Activated B cell treated with CpG ODN at 0.5 μM for 24 hours (primary cell): ENCODE measurements at regions not wholly inside any gene's neighbourhood (a gene's known extent, or its start where the extent isn't known, plus 50 kb on each side); places are given as distances from the start of the nearest gene placed in this dataset.
"Not testable (repeated sequence)": the region's sequence is repeated elsewhere in the genome, so short reads cannot be mapped to it uniquely, and the experiment has no call there.

Experiments used
- ATAC-seq: fragments of 200-7000 bp; cut with Tn5 transposase; one replicate; pipeline ENCODE4 v1.10.0; 2021; ENCODE audit warnings: low read depth, mild to moderate bottlenecking, moderate library complexity
- CTCF ChIA-PET: fragments of 350-600 bp; sonication (Branson Sonifier 250); formaldehyde crosslinking; loops from one replicate; lab custom pipeline; 2021; ENCODE audit warnings: antibody characterized with exemption; lab: Charles Lee
- POLR2A ChIA-PET: fragments of 350-600 bp; sonication (Branson Sonifier 250); formaldehyde crosslinking; loops from one replicate; lab custom pipeline; 2021; ENCODE audit warnings: antibody characterized with exemption; lab: Charles Lee
- DNase-seq: peaks from one replicate; pipeline ENCODE4 v3.0.0; 2022
- H3K27ac Mint-ChIP-seq: one replicate; pipeline ENCODE4 v1.8.0; 2020; ENCODE audit warnings: mixed read lengths
- H3K27me3 Mint-ChIP-seq: one replicate; pipeline ENCODE4 v1.8.0; 2021; ENCODE audit warnings: mixed read lengths
- H3K36me3 Mint-ChIP-seq: one replicate; pipeline ENCODE4 v1.8.0; 2021; ENCODE audit warnings: low read depth, mixed read lengths
- H3K4me1 Mint-ChIP-seq: one replicate; pipeline ENCODE4 v1.8.0; 2021; ENCODE audit warnings: mixed read lengths
- H3K4me3 Mint-ChIP-seq: one replicate; pipeline ENCODE4 v1.8.0; 2020; ENCODE audit warnings: mild to moderate bottlenecking, mixed read lengths
- H3K9me3 Mint-ChIP-seq: one replicate; pipeline ENCODE4 v1.8.0; 2020; ENCODE audit warnings: mixed read lengths
- intact Hi-C: fragments of 100-400 bp; cut with micrococcal nuclease; formaldehyde crosslinking; loops from one replicate; pipeline ENCODE4 v1.15.1; 2024
- TF ChIP-seq, protein P1 (sequence below): fragments of 200-600 bp; IDR thresholded peaks from one replicate; pipeline ENCODE4 v1.8.0; 2022; ENCODE audit warnings: antibody characterized with exemption, mild to moderate bottlenecking

DNA sequence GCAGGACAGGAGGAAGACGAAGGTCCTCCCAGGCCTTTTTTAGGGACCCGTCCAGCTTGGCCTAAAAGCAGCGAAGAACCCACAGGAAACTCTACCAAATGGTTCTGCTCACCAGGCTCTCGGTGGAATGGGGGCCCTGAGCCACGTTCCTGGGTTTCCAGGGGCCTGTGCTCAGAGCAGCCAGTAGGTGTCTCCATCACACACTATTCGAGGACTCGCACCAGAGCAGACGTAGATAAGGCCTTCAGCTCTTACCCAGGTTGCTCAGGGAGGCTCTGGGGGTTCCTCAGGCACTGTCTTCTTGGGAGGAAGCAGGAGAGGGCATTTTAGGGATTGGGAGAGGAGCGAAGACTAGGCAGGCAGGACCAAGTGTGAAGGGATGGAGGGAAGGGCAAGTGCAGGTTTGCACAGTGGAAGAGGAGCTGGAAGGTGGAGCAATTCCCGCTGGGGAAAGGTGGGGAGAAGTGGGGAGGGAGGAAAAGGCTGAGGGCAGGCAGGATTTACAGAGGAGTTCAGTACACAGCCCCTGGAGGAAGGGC lies 157.1 kb downstream of the RGS9 start:
- H3K4me3 Mint-ChIP-seq: no peak overlapping the region
- TF ChIP-seq, protein P1, sequence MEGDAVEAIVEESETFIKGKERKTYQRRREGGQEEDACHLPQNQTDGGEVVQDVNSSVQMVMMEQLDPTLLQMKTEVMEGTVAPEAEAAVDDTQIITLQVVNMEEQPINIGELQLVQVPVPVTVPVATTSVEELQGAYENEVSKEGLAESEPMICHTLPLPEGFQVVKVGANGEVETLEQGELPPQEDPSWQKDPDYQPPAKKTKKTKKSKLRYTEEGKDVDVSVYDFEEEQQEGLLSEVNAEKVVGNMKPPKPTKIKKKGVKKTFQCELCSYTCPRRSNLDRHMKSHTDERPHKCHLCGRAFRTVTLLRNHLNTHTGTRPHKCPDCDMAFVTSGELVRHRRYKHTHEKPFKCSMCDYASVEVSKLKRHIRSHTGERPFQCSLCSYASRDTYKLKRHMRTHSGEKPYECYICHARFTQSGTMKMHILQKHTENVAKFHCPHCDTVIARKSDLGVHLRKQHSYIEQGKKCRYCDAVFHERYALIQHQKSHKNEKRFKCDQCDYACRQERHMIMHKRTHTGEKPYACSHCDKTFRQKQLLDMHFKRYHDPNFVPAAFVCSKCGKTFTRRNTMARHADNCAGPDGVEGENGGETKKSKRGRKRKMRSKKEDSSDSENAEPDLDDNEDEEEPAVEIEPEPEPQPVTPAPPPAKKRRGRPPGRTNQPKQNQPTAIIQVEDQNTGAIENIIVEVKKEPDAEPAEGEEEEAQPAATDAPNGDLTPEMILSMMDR: no peak
- intact Hi-C loops: no loop called here
- ChIA-PET POLR2A (no interaction called here), CTCF (interaction anchor here (1.3 to 3.5 kb wide), 3 partner anchors 693 to 1272 kb away, joined by 3 to 44 read pairs (median 6); no protein-coding TSS in a partner anchor)
- ATAC-seq: peak; percentile 37
- no peaks in the 10 kb centered on the region for H3K4me1 Mint-ChIP-seq
- H3K27ac Mint-ChIP-seq: no peak overlapping the region
- H3K36me3 Mint-ChIP-seq: no peaks in the 10 kb centered on the region
- no peak for DNase-seq
- H3K27me3 Mint-ChIP-seq: peaks cover 14% of the 10 kb centered on the region
- no peaks in the 10 kb centered on the region for H3K9me3 Mint-ChIP-seq

DNA sequence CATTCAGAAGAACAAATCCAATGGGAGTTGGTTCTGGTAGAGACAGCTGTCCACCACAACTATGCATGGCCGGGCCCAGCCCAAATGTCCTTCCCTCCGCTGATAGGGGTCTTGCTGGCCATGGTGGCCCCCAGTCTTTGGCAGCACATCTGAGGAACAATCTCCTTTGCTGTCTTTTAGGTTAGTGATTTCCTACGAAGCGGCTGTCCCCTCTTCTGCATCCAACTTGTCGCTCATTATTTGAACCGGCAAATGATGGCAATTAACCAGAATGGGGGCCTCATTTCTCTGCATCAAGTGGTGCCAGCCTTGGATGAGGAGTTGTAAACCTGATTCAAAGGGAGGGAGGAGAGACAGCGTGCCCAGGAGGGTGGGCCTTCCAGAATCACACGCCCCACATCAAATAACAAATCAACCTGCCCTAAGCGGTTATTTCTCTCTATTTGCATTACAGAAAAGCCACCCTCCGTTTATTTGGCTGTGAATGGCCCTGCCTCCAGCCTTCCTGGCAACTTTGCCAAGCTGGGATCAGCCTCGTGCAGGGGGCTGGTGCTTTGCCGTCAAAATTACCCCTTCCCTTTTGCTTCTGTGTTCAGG lies 156.5 kb downstream of the RGS9 start:
- peaks cover 12% of the 10 kb centered on the region for H3K27me3 Mint-ChIP-seq

DNA sequence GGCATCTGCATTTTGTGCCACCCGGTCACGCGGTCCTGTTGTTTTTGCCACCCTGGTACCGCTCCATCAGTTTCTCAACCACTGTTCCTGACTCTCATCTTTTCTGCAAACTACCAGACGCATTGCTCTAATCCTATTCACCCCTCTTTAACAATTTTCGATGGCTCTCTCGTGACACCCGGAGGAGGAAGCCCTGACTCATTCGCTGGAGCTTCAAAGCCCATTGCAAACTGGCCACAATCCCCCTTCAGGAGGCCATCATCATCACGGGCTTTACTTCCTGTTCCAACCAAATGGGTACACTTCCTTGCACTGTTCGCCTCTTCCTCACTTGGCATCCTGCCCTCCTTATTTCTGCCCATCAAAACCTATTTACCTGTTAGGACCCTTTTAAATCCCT lies 155.3 kb downstream of the RGS9 start:
- Mint-ChIP-seq H3K9me3 (no peaks in the 10 kb centered on the region), H3K4me3 (no peak overlapping the region), H3K27me3 (peaks cover 13% of the 10 kb centered on the region), H3K4me1 (no peaks in the 10 kb centered on the region), H3K27ac (no peak overlapping the region), H3K36me3 (no peaks in the 10 kb centered on the region)
- ATAC-seq (no peak), DNase-seq (no peak)
- ChIA-PET POLR2A (no interaction called here), CTCF (interaction anchor here (3.5 kb wide), 1 partner anchor 872 kb away, joined by 44 read pairs; no protein-coding TSS in a partner anchor)
- TF ChIP-seq, protein P1: no peak
- intact Hi-C loops: no loop called here

More for the DNA sequence above, 156.5 kb downstream of the RGS9 start:
- Mint-ChIP-seq H3K36me3 (no peaks in the 10 kb centered on the region), H3K4me3 (no peak overlapping the region), H3K27ac (no peak overlapping the region), H3K4me1 (no peaks in the 10 kb centered on the region), H3K9me3 (no peaks in the 10 kb centered on the region)
- DNase-seq (no peak), ATAC-seq (no peak)
- intact Hi-C loops: no loop called here
- POLR2A ChIA-PET: no interaction called here
- CTCF ChIA-PET: interaction anchor here (1.5 to 3.5 kb wide), 2 partner anchors 871 to 1273 kb away, joined by 6 to 44 read pairs; no protein-coding TSS in a partner anchor
- TF ChIP-seq, protein P1: no peak

DNA sequence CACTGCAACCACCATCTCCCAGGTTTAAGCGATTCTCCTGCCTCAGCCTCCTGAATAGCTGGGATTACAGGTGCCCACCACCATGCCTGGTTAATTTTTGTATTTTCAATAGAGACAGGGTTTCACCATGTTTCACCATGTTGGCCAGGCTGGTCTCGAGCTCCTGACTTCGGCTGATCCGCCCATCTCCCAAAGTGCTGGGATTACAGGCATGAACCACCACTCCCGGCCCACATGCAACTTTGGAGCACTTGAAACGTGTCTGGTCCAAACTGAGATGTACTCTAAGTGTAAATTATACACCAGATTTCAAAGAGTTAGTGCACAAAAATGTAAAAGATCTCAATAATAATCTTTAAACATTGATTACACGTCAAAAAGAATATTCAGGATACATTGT lies 154.1 kb downstream of the RGS9 start:
- H3K27me3 Mint-ChIP-seq: peaks cover 13% of the 10 kb centered on the region
- CTCF ChIA-PET, H3K4me3 Mint-ChIP-seq, H3K4me1 Mint-ChIP-seq, POLR2A ChIA-PET, H3K27ac Mint-ChIP-seq, DNase-seq, H3K36me3 Mint-ChIP-seq, intact Hi-C loops, ATAC-seq, H3K9me3 Mint-ChIP-seq: not testable (repeated sequence)

DNA sequence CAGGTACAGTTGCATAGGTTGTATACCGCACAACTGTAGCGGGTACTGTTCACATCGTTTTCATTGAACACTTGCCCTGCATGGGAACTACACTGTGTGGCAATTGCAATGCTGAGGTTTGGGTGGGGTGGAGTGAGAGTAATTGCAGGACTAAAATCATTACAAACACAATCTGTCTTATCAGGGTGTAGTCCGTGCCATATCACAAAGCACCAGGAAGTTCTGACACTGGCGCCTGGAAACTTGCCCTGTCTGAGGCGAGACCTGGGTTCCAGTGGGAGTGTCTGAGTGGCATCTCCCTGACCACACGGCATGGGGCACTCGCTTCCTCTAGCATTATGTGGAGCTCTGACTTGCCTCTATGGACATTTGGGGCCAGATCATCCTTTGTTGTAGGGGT lies 153.4 kb downstream of the RGS9 start:
- Mint-ChIP-seq H3K27me3 (peaks cover 13% of the 10 kb centered on the region), H3K27ac (no peak overlapping the region), H3K4me3 (no peak overlapping the region), H3K9me3 (no peaks in the 10 kb centered on the region), H3K36me3 (no peaks in the 10 kb centered on the region), H3K4me1 (no peaks in the 10 kb centered on the region)
- POLR2A ChIA-PET: interaction anchor here (0.7 kb wide), 1 partner anchor 879 kb away, joined by 3 read pairs; no protein-coding TSS in a partner anchor
- ATAC-seq: no peak
- DNase-seq: no peak
- CTCF ChIA-PET: no interaction called here
- TF ChIP-seq, protein P1: no peak
- intact Hi-C loops: no loop called here
